ENCODE measurements at regions not wholly inside any gene's neighbourhood (a gene's known extent, or its start where the extent isn't known, plus 50 kb on each side); places are given as distances from the start of the nearest gene placed in this dataset.
"Not testable (repeated sequence)": the region's sequence is repeated elsewhere in the genome, so short reads cannot be mapped to it uniquely, and the experiment has no call there.

- ChIA-PET POLR2A (no interaction called here), CTCF (no interaction called here)
- no peak overlapping the region for H3K4me3 Mint-ChIP-seq
These were observed 286.6 kb downstream of the C12orf75 start for GRCh38 chr12:105616971-105617540.

DNA sequence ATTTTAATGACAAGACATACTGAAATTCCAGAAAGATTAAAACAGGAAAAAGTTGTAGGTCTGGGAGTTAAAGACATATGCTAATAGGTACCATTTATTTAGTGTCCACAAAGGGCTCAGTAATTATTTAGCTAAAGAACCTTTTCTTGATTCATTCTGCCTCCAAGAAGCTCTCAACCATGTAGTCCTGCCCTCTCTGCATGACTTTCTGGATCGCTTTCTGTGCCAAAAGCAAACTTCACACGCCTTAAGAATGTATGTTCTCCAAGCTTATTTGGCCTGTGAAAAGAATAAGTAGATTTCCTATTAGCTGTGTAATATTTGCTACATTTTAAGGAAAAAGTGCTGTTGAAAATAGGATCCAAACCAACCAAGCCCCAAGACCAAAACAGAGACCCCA is 291.7 kb downstream of the C12orf75 start:
- DNase-seq = no peak
- peaks cover 5% of the 10 kb centered on the region for H3K27me3 Mint-ChIP-seq
- no peaks in the 10 kb centered on the region for H3K36me3 Mint-ChIP-seq
- H3K9me3 Mint-ChIP-seq = no peaks in the 10 kb centered on the region
- no peak overlapping the region for H3K27ac Mint-ChIP-seq
- ChIA-PET POLR2A (no interaction called here), CTCF (no interaction called here)
- H3K4me3 Mint-ChIP-seq = no peak overlapping the region
- no peaks in the 10 kb centered on the region for H3K4me1 Mint-ChIP-seq (ENCODE audit: low read depth)
- intact Hi-C loops (cut with micrococcal nuclease) = no loop called here

More at GRCh38 chr12:105616971-105617540, 286.6 kb downstream of the C12orf75 start:
- no peak for DNase-seq
- Mint-ChIP-seq H3K27me3 (peaks cover 3% of the 10 kb centered on the region), H3K9me3 (no peaks in the 10 kb centered on the region), H3K4me1 (ENCODE audit: low read depth) (no peaks in the 10 kb centered on the region), H3K36me3 (no peaks in the 10 kb centered on the region), H3K27ac (no peak overlapping the region)
- intact Hi-C loops (cut with micrococcal nuclease) = no loop called here

DNA sequence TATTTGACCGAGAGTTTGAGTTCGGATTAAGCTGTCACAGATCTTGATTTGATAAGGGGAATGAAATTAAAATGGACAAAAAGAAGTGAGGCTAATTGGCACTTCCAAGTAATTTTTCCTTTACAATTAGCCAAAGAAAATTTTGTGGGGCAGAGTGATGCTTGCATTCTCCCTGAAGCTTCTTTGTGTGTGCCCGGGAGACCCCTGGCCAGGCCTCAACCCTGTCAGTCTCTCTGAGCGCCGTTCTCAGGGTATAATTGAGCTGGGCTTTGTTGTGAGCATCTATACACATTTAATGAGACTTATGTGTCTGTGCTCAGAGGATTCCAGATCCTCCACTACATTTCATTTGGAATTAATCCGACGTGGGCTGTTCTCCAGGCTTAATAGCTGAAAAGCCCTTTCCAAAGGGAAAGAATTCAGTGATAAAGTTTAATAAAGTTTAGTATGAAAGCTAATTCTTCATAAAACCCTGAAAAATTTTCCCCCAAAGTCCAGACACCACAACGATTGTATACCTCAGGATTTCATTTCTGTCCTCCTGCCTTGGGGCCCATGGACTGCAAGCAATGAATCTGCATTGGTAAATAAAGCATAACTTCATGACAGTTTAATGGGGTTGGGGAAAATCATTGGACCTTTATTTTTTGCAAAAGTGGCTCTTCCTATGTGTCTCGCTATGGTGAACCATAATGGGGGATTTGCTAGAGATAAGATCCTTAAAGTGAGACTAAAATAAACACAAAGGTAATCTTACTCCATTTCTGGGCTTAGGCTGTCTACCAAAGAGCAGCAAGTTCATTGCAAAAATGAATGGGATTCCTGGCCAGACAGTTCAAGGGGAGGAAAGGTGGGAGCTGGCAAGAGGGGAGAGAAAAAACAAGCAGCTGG is 292.6 kb downstream of the C12orf75 start:
- Mint-ChIP-seq H3K36me3 (no peaks in the 10 kb centered on the region), H3K27me3 (peaks cover 5% of the 10 kb centered on the region), H3K27ac (no peak overlapping the region), H3K9me3 (no peaks in the 10 kb centered on the region), H3K4me3 (no peak overlapping the region), H3K4me1 (ENCODE audit: low read depth) (no peaks in the 10 kb centered on the region)
- POLR2A ChIA-PET = interaction anchor here (0.7 kb wide), 1 partner anchor 33 kb away, joined by 3 read pairs; no protein-coding TSS in a partner anchor
- CTCF ChIA-PET = no interaction called here
- intact Hi-C loops (cut with micrococcal nuclease) = no loop called here
- no peak for DNase-seq

- Mint-ChIP-seq H3K9me3 (no peaks in the 10 kb centered on the region), H3K4me3 (no peak overlapping the region), H3K36me3 (no peaks in the 10 kb centered on the region), H3K27me3 (peaks cover 5% of the 10 kb centered on the region), H3K4me1 (ENCODE audit: low read depth) (no peaks in the 10 kb centered on the region), H3K27ac (no peak overlapping the region)
- POLR2A ChIA-PET = no interaction called here
- intact Hi-C loops (cut with micrococcal nuclease) = no loop called here
- CTCF ChIA-PET = no interaction called here
- DNase-seq = no peak
These were observed 296.2 kb downstream of the C12orf75 start for GRCh38 chr12:105626653-105627052.

- H3K27me3 Mint-ChIP-seq = no peaks in the 10 kb centered on the region
- intact Hi-C loops (cut with micrococcal nuclease) = no loop called here
- H3K36me3 Mint-ChIP-seq = no peaks in the 10 kb centered on the region
- H3K4me3 Mint-ChIP-seq = no peak overlapping the region
- no peaks in the 10 kb centered on the region for H3K4me1 Mint-ChIP-seq (ENCODE audit: low read depth)
- H3K27ac Mint-ChIP-seq = no peak overlapping the region
- peaks cover 8% of the 10 kb centered on the region for H3K9me3 Mint-ChIP-seq
- POLR2A ChIA-PET = no interaction called here
- no peak for DNase-seq
- CTCF ChIA-PET = no interaction called here
These were observed 307.0 kb downstream of the C12orf75 start for GRCh38 chr12:105637470-105637869.

- Mint-ChIP-seq H3K4me3 (no peak overlapping the region), H3K9me3 (peaks cover 8% of the 10 kb centered on the region), H3K27ac (no peak overlapping the region), H3K4me1 (ENCODE audit: low read depth) (no peaks in the 10 kb centered on the region), H3K36me3 (no peaks in the 10 kb centered on the region), H3K27me3 (no peaks in the 10 kb centered on the region)
- intact Hi-C loops (cut with micrococcal nuclease) = no loop called here
- DNase-seq = no peak
- POLR2A ChIA-PET = no interaction called here
- CTCF ChIA-PET = no interaction called here
These were observed 310.3 kb downstream of the C12orf75 start for GRCh38 chr12:105640761-105641160.

- Mint-ChIP-seq H3K4me3 (no peak overlapping the region), H3K27me3 (no peaks in the 10 kb centered on the region), H3K9me3 (peaks cover 8% of the 10 kb centered on the region), H3K27ac (no peak overlapping the region), H3K4me1 (ENCODE audit: low read depth) (no peaks in the 10 kb centered on the region), H3K36me3 (no peaks in the 10 kb centered on the region)
- ChIA-PET POLR2A (no interaction called here), CTCF (interaction anchor here (0.6 kb wide), 1 partner anchor 281 kb away, joined by 3 read pairs; no protein-coding TSS in a partner anchor)
- no peak for DNase-seq
- intact Hi-C loops (cut with micrococcal nuclease) = no loop called here
These were observed 311.3 kb downstream of the C12orf75 start for GRCh38 chr12:105641749-105642148.

GRCh38 chr12:105644770-105645169 is 314.3 kb downstream of the C12orf75 start:
- CTCF ChIA-PET = no interaction called here
- DNase-seq = no peak
- no peaks in the 10 kb centered on the region for H3K4me1 Mint-ChIP-seq (ENCODE audit: low read depth)
- H3K27me3 Mint-ChIP-seq = no peaks in the 10 kb centered on the region
- H3K27ac Mint-ChIP-seq = no peak overlapping the region
- intact Hi-C loops (cut with micrococcal nuclease) = no loop called here
- H3K9me3 Mint-ChIP-seq = no peaks in the 10 kb centered on the region
- H3K4me3 Mint-ChIP-seq = no peak overlapping the region
- POLR2A ChIA-PET = no interaction called here
- no peaks in the 10 kb centered on the region for H3K36me3 Mint-ChIP-seq

DNA sequence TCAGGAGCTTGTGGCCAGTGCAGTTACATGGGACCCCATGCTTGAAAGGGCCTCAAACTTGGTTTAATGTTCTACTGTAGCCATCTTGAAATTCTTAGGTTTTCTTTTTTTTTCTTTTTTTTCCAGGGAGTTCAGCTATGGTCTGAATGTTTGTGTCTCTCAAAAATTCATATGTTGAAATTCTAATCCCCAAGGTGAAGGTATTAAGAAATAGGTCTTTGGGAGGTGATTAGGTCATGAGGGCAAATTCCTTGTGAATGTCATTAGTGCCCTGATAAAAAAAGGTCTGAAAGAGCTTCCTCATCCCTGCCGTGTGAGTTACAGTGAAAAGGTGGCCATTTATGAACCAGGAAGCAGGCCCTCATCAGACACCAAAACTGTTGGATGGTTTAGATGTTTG is 324.1 kb downstream of the C12orf75 start:
- intact Hi-C loops (cut with micrococcal nuclease) = loop anchor here (10.0 kb wide), 1 partner anchor 230 kb away; no protein-coding TSS in a partner anchor
- Mint-ChIP-seq H3K27ac (no peak overlapping the region), H3K4me3 (no peak overlapping the region), H3K4me1 (ENCODE audit: low read depth) (no peaks in the 10 kb centered on the region), H3K27me3 (peaks cover 2% of the 10 kb centered on the region), H3K36me3 (no peaks in the 10 kb centered on the region), H3K9me3 (peaks cover 2% of the 10 kb centered on the region)
- DNase-seq = no peak
- ChIA-PET POLR2A (no interaction called here), CTCF (no interaction called here)

DNA sequence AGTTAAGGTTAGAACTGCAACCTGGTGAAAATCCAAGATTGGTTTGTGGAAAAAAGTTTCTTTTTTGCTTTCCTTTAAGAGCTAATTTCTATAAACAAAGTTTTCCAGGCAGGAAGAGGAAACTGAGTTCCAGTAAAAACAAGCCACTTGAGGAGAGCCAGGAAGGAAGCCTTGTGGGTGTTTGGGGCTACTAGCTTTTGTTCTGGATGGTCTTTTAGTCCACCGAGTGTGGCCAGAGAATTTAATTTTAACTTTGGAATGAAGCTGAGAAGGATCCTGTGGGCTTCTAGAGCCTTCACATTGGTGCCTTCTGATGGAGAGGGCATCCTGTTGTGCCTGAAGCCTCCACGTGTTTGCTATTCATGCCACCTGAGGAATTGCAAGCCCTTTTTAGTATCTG is 327.9 kb downstream of the C12orf75 start:
- H3K27me3 Mint-ChIP-seq = peaks cover 2% of the 10 kb centered on the region
- no peaks in the 10 kb centered on the region for H3K9me3 Mint-ChIP-seq
- no peak overlapping the region for H3K4me3 Mint-ChIP-seq
- no peak for DNase-seq
- ChIA-PET CTCF (no interaction called here), POLR2A (no interaction called here)
- intact Hi-C loops (cut with micrococcal nuclease) = loop anchor here (10.0 kb wide), 1 partner anchor 234 kb away; no protein-coding TSS in a partner anchor
- no peaks in the 10 kb centered on the region for H3K36me3 Mint-ChIP-seq
- no peak overlapping the region for H3K27ac Mint-ChIP-seq
- H3K4me1 Mint-ChIP-seq (ENCODE audit: low read depth) = no peaks in the 10 kb centered on the region

DNA sequence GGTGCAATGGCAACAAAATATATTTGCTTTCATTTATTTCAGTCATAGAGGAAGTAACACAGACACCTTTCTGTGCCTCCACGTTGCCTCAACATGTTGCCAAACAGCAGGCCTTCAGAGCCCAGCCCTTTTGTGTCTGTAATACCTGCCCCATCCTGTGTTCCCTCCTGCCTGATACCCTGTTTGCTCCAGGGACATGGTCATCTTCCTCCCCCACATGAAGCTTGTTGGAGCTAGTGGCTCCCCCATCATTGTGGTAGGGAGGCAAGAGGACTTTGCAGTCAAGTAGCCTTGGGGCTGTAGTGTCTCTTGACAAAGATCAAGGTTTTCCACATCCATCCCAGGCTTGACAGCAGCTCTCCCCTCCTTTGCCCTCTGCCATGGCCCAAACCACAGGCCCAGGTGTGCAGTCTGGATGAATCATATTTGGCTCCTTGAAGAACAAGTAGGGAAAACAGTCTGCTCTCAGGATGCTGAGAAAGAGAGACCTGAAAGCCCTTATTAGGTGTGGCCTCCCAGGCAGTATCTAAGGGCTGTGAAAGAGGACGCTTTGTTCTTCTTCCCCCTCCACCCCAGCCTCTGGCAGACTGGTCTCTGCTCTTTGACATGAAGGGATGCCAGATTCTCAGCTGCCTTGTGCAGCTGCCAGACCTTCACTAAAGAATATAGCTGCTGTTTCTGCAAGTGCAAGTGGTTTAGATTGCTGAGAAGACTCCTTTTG is 329.0 kb downstream of the C12orf75 start:
- POLR2A ChIA-PET = no interaction called here
- intact Hi-C loops (cut with micrococcal nuclease) = loop anchor here (10.0 kb wide), 1 partner anchor 235 kb away; no protein-coding TSS in a partner anchor
- no peak for DNase-seq
- Mint-ChIP-seq H3K9me3 (no peaks in the 10 kb centered on the region), H3K4me3 (no peak overlapping the region), H3K27ac (no peak overlapping the region), H3K27me3 (peaks cover 2% of the 10 kb centered on the region), H3K4me1 (ENCODE audit: low read depth) (no peaks in the 10 kb centered on the region), H3K36me3 (no peaks in the 10 kb centered on the region)
- CTCF ChIA-PET = interaction anchor here (0.6 kb wide), 1 partner anchor 205 kb away, joined by 3 read pairs; no protein-coding TSS in a partner anchor

GRCh38 chr12:105664765-105665164 is 334.3 kb downstream of the C12orf75 start:
- H3K9me3 Mint-ChIP-seq; H3K27me3 Mint-ChIP-seq; H3K4me3 Mint-ChIP-seq; H3K36me3 Mint-ChIP-seq; intact Hi-C loops (cut with micrococcal nuclease); H3K4me1 Mint-ChIP-seq (ENCODE audit: low read depth); POLR2A ChIA-PET; DNase-seq; CTCF ChIA-PET; H3K27ac Mint-ChIP-seq: not testable (repeated sequence)
